B cell (primary cell): ENCODE measurements at regions not wholly inside any gene's neighbourhood (a gene's known extent, or its start where the extent isn't known, plus 50 kb on each side); places are given as distances from the start of the nearest gene placed in this dataset.

Experiments
- CTCF ChIP-seq: fragments of 200-600 bp; IDR thresholded peaks from one replicate; pipeline ENCODE4 v1.8.0; 2022; ENCODE audit warnings: antibody characterized with exemption, mild to moderate bottlenecking
- EZH2 ChIP-seq: IDR thresholded peaks from 2 replicates; pipeline ENCODE4 v1.6.1; 2012; ENCODE audit warnings: borderline replicate concordance, low read depth, mild to moderate bottlenecking, moderate library complexity, low read length; ENCODE audit not compliant: insufficient read depth, poor library complexity, severe bottlenecking

GRCh38 chr3:73773233-73773632 is 148.5 kb upstream of the PDZRN3 start:
- TF ChIP-seq EZH2 = no peak
- no peak for TF ChIP-seq CTCF
